H1 (cell line): ENCODE measurements at regions not wholly inside any gene's neighbourhood (a gene's known extent, or its start where the extent isn't known, plus 50 kb on each side); places are given as distances from the start of the nearest gene placed in this dataset.

Experiments
- CTCF ChIA-PET: fragments of 300-600 bp; sonication (Branson Sonifier 250); formaldehyde crosslinking; loops from one replicate; lab custom pipeline; 2021; ENCODE audit not compliant: partially characterized antibody; lab: Charles Lee
- POLR2A ChIA-PET: fragments of 300-600 bp; sonication (Branson Sonifier 250); formaldehyde crosslinking; loops from one replicate; lab custom pipeline; 2021; ENCODE audit warnings: inconsistent platforms; ENCODE audit not compliant: partially characterized antibody; lab: Charles Lee
- DNase-seq, 2 experiments: peaks; one replicate each; pipeline versions ENCODE4 v3.0.0 to v3.0.0-alpha.2; 2010 to 2022; ENCODE audit warnings: low spot score in 2 of 2, low read depth in 1 of 2, mixed read lengths in 1 of 2
- FAIRE-seq: peaks from 2 replicates; lab custom pipeline; 2011; peaks lifted over from hg19 to GRCh38; lab: Jason Lieb, UNC
- H2AFZ ChIP-seq: 2 replicates; pipeline ENCODE4 v1.8.1; 2012; ENCODE audit warnings: low read length, inconsistent platforms
- H2AK5ac ChIP-seq: 2 replicates; pipeline ENCODE4 v1.6.1; 2013; ENCODE audit warnings: low read depth, low read length
- H2BK120ac ChIP-seq: replicated peaks from 2 replicates; pipeline ENCODE3; 2013; ENCODE audit warnings: low read depth, low read length, inconsistent platforms
- H2BK12ac ChIP-seq: 2 replicates; pipeline ENCODE4 v1.6.1; 2013; ENCODE audit warnings: low read depth, low read length
- H2BK15ac ChIP-seq: 2 replicates; pipeline ENCODE4 v1.6.1; 2013; ENCODE audit warnings: low read length
- H2BK20ac ChIP-seq: 2 replicates; pipeline ENCODE4 v1.6.1; 2013; ENCODE audit warnings: low read length
- H2BK5ac ChIP-seq: 2 replicates; pipeline ENCODE4 v1.6.1; 2013; ENCODE audit warnings: low read depth, low read length
- H3K14ac ChIP-seq: 2 replicates; pipeline ENCODE4 v1.6.1; 2013; ENCODE audit warnings: inconsistent platforms; ENCODE audit not compliant: insufficient read length
- H3K18ac ChIP-seq: 2 replicates; pipeline ENCODE4 v1.6.1; 2013; ENCODE audit warnings: low read length; ENCODE audit errors: extremely low read depth
- H3K23ac ChIP-seq: 2 replicates; pipeline ENCODE4 v1.6.1; 2013; ENCODE audit warnings: inconsistent platforms; ENCODE audit not compliant: insufficient read length
- H3K23me2 ChIP-seq: 2 replicates; pipeline ENCODE4 v1.6.1; 2013; ENCODE audit warnings: low read depth, low read length
- H3K27ac ChIP-seq: 2 replicates; pipeline ENCODE4 v1.6.1; 2011; ENCODE audit warnings: low read depth, low read length, inconsistent platforms
- H3K27me3 ChIP-seq, 4 experiments: replicated peaks in 1 of 4; 1 replicate in 1 of 4; 2 replicates in 3 of 4; pipeline versions ENCODE4 v1.6.1 to v1.8.1; 2011 to 2013; ENCODE audit warnings: low read length in 3 of 4, mild to moderate bottlenecking in 3 of 4, inconsistent platforms in 2 of 4, mixed read lengths in 2 of 4, moderate library complexity in 1 of 4; ENCODE audit not compliant: control insufficient read depth in 3 of 4, insufficient read depth in 3 of 4; ENCODE audit errors: extremely low read depth in 1 of 4
- H3K36me3 ChIP-seq, 4 experiments: 2 replicates each; pipeline versions ENCODE4 v1.6.1 to v1.8.1; 2011 to 2013; ENCODE audit warnings: mild to moderate bottlenecking in 4 of 4, low read length in 3 of 4, moderate library complexity in 2 of 4, control low read depth in 1 of 4, inconsistent platforms in 1 of 4; ENCODE audit not compliant: insufficient read depth in 4 of 4, control insufficient read depth in 2 of 4
- H3K4ac ChIP-seq: replicated peaks from 2 replicates; pipeline ENCODE3; 2013; ENCODE audit warnings: low read length, low read depth, mixed read lengths, inconsistent platforms; ENCODE audit not compliant: insufficient read length
- H3K4me1 ChIP-seq, 4 experiments: replicated peaks in 1 of 4; 1 replicate in 1 of 4; 2 replicates in 3 of 4; pipeline versions ENCODE4 v1.6.1 to v1.8.1; 2011 to 2013; ENCODE audit warnings: low read length in 3 of 4, inconsistent platforms in 2 of 4, mixed read lengths in 1 of 4; ENCODE audit not compliant: insufficient read depth in 4 of 4, control insufficient read depth in 3 of 4
- H3K4me2 ChIP-seq, 2 experiments: 2 replicates each; pipeline versions ENCODE4 v1.6.1 to v1.8.1; 2011 to 2013; ENCODE audit warnings: low read depth in 2 of 2, low read length in 2 of 2, control low read depth in 1 of 2, inconsistent platforms in 1 of 2, mild to moderate bottlenecking in 1 of 2; ENCODE audit not compliant: insufficient read depth in 1 of 2
- H3K4me3 ChIP-seq, 4 experiments: fragments of 200-600, 300-600 bp in 1 of 4; sonication (generic), shearing (Covaris generic), sonication (Bioruptor Twin) in 1 of 4; 2 replicates each; pipeline versions ENCODE4 v1.5.1 to v1.8.1; 2011 to 2016; ENCODE audit warnings: low read length in 4 of 4, low read depth in 3 of 4, control low read depth in 2 of 4, inconsistent platforms in 2 of 4, mild to moderate bottlenecking in 2 of 4, mixed read lengths in 1 of 4, moderate library complexity in 1 of 4; ENCODE audit not compliant: insufficient read depth in 2 of 4; ENCODE audit errors: extremely low read depth in 1 of 4
- H3K56ac ChIP-seq: replicated peaks from 2 replicates; pipeline ENCODE3; 2013; ENCODE audit warnings: low read depth, mild to moderate bottlenecking, mixed read lengths, low read length, inconsistent platforms; ENCODE audit not compliant: insufficient read length
- H3K79me1 ChIP-seq: 2 replicates; pipeline ENCODE4 v1.6.1; 2013; ENCODE audit warnings: low read depth, low read length, control low read depth
- H3K79me2 ChIP-seq, 2 experiments: 2 replicates each; pipeline versions ENCODE4 v1.6.1 to v1.8.1; 2012 to 2013; ENCODE audit warnings: low read length in 2 of 2, mild to moderate bottlenecking in 2 of 2, inconsistent platforms in 1 of 2; ENCODE audit not compliant: insufficient read depth in 2 of 2, control insufficient read depth in 1 of 2
- H3K9ac ChIP-seq, 4 experiments: replicated peaks in 1 of 4; 1 replicate in 1 of 4; 2 replicates in 3 of 4; pipeline versions ENCODE4 v1.6.1 to v1.8.1; 2011 to 2013; ENCODE audit warnings: low read depth in 3 of 4, low read length in 3 of 4, control low read depth in 2 of 4, mild to moderate bottlenecking in 2 of 4, moderate library complexity in 2 of 4, inconsistent platforms in 1 of 4; ENCODE audit errors: extremely low read depth in 1 of 4
- H3K9me3 ChIP-seq, 2 experiments: 2 replicates each; pipeline versions ENCODE4 v1.6.1 to v1.8.1; 2012 to 2013; ENCODE audit warnings: mild to moderate bottlenecking in 2 of 2, moderate library complexity in 2 of 2, control low read depth in 1 of 2, inconsistent platforms in 1 of 2, low read depth in 1 of 2, low read length in 1 of 2, mixed read lengths in 1 of 2; ENCODE audit not compliant: insufficient read depth in 2 of 2
- H4K20me1 ChIP-seq, 2 experiments: replicated peaks in 1 of 2; 2 replicates each; pipeline versions ENCODE3 to v1.8.1; 2011 to 2013; ENCODE audit warnings: inconsistent platforms in 2 of 2, low read length in 2 of 2, mild to moderate bottlenecking in 1 of 2; ENCODE audit not compliant: insufficient read depth in 2 of 2, control insufficient read depth in 1 of 2
- H4K5ac ChIP-seq: 2 replicates; pipeline ENCODE4 v1.6.1; 2013; ENCODE audit warnings: low read length, low read depth, mixed read lengths, inconsistent platforms; ENCODE audit not compliant: insufficient read length
- H4K8ac ChIP-seq: 2 replicates; pipeline ENCODE4 v1.8.0; 2013; ENCODE audit warnings: mild to moderate bottlenecking, moderate library complexity, low read length, inconsistent platforms; ENCODE audit not compliant: insufficient read depth; ENCODE audit errors: extremely low read depth
- H4K91ac ChIP-seq: replicated peaks from 2 replicates; pipeline ENCODE3; 2013; ENCODE audit warnings: low read length, mixed read lengths, inconsistent platforms; ENCODE audit not compliant: insufficient read length
- CBX5 ChIP-seq: fragments of 300-800, 300-1000 bp; sonication (generic); IDR thresholded peaks from 2 replicates; pipeline ENCODE4 v1.7.1; 2016; ENCODE audit warnings: antibody characterized with exemption, low read length, low read depth
- EZH2 ChIP-seq: fragments of 200-600 bp; sonication (generic); IDR thresholded peaks from 2 replicates; pipeline ENCODE4 v1.7.1; 2012; ENCODE audit warnings: low read depth, mild to moderate bottlenecking, moderate library complexity, low read length, inconsistent platforms; ENCODE audit not compliant: severe bottlenecking
- GABPA ChIP-seq: IDR thresholded peaks from 2 replicates; pipeline ENCODE4 v1.6.1; 2011; ENCODE audit warnings: mild to moderate bottlenecking, low read length, moderate library complexity, borderline replicate concordance; ENCODE audit not compliant: insufficient read depth
- HDAC2 ChIP-seq, 2 experiments: fragments of 300-600 bp in 1 of 2; sonication (generic) in 1 of 2; IDR thresholded peaks; 2 replicates each; pipeline ENCODE4 v1.6.1; 2011 to 2012; ENCODE audit warnings: low read depth in 2 of 2, low read length in 2 of 2, mild to moderate bottlenecking in 2 of 2, moderate library complexity in 2 of 2, borderline replicate concordance in 1 of 2, inconsistent platforms in 1 of 2
- JUN ChIP-seq: IDR thresholded peaks from 2 replicates; pipeline ENCODE4 v1.6.1; 2011; ENCODE audit warnings: low read depth, mild to moderate bottlenecking, improper control_type of control experiment, low read length
- KDM4A ChIP-seq: IDR thresholded peaks from one replicate; pipeline ENCODE4 v1.7.1; 2012; ENCODE audit warnings: low read depth, mild to moderate bottlenecking, moderate library complexity, low read length, inconsistent platforms; ENCODE audit not compliant: severe bottlenecking
- KDM5A ChIP-seq: fragments of 200-600 bp; IDR thresholded peaks from 2 replicates; pipeline ENCODE4 v1.7.1; 2012; ENCODE audit warnings: mild to moderate bottlenecking, low read length, inconsistent platforms, mixed read lengths
- PHF8 ChIP-seq: fragments of 200-600 bp; sonication (generic); conservative IDR thresholded peaks from 2 replicates; pipeline ENCODE4 v1.7.1; 2012; ENCODE audit warnings: low read depth, mild to moderate bottlenecking, inconsistent platforms, low read length, moderate library complexity
- POU5F1 ChIP-seq: IDR thresholded peaks from 2 replicates; pipeline ENCODE4 v1.6.1; 2011; ENCODE audit warnings: low read depth, mild to moderate bottlenecking, low read length, moderate library complexity
- SIRT6 ChIP-seq: IDR thresholded peaks from one replicate; pipeline ENCODE4 v1.7.1; 2012; ENCODE audit warnings: low read length, inconsistent platforms
- SP4 ChIP-seq: IDR thresholded peaks from 2 replicates; pipeline ENCODE4 v1.6.1; 2012; ENCODE audit warnings: low read length, inconsistent platforms
- SUZ12 ChIP-seq: fragments of 200-600 bp; sonication (generic); IDR thresholded peaks from 2 replicates; pipeline ENCODE4 v1.6.1; 2012; ENCODE audit warnings: mild to moderate bottlenecking, inconsistent platforms, low read length, moderate library complexity, mixed read lengths
- TBP ChIP-seq: IDR thresholded peaks from 2 replicates; pipeline ENCODE4 v1.6.1; 2011; ENCODE audit warnings: low read depth, low read length, improper control_type of control experiment
- WGBS, 2 experiments: shearing (Covaris generic) in 1 of 2; methylation state at CpG; one replicate each; pipeline versions ENCODE4 v1.1.6 to v1.1.7; 2013 to 2015; ENCODE audit warnings: low lambda C conversion rate in 2 of 2, mixed read lengths in 2 of 2, inconsistent platforms in 1 of 2, low coverage in 1 of 2, missing lambda C conversion rate in 1 of 2; ENCODE audit not compliant: insufficient replicate concordance in 2 of 2, insufficient coverage in 1 of 2, insufficient read length in 1 of 2; ENCODE audit errors: extremely low coverage in 1 of 2, missing lambda C conversion rate in 1 of 2; 5-methylcytosine and 5-hydroxymethylcytosine counted together

GRCh38 chr6:168718821-168719475 is 278.0 kb downstream of the SMOC2 start:
- peaks cover 29% of the 10 kb centered on the region in 2 experiments for H3K9me3 ChIP-seq
- no peak overlapping the region; the same call in 1 of the 2 replicates for H4K8ac ChIP-seq
- H2BK20ac ChIP-seq: no peak overlapping the region
- no peak for FAIRE-seq
- H2BK15ac ChIP-seq: no peak overlapping the region
- no peaks in the 10 kb centered on the region for H3K79me2 ChIP-seq
- H3K4ac ChIP-seq: no peak overlapping the region
- no peak overlapping the region for H3K9ac ChIP-seq
- no peak overlapping the region for H2BK5ac ChIP-seq
- no peak overlapping the region for H2BK12ac ChIP-seq
- no peaks in the 10 kb centered on the region for H4K20me1 ChIP-seq
- no peaks in the 10 kb centered on the region for H3K79me1 ChIP-seq
- 95% methylated on average over 14 of the region's 14 CpGs; no CpG with 5 or more reads in 1 of the 2 experiments for WGBS, 2 experiments
- H2AFZ ChIP-seq: no peak overlapping the region
- no peaks in the 10 kb centered on the region for H3K4me1 ChIP-seq
- H3K18ac ChIP-seq: no peak overlapping the region
- H4K91ac ChIP-seq: no peak overlapping the region
- no peak overlapping the region for H2AK5ac ChIP-seq
- no peak overlapping the region for H3K4me2 ChIP-seq
- no peak overlapping the region for H3K14ac ChIP-seq
- no peak overlapping the region for H3K56ac ChIP-seq
- H3K23ac ChIP-seq: no peak overlapping the region
- H3K23me2 ChIP-seq: peaks cover 19% of the 10 kb centered on the region; the same call in 1 of the 2 replicates
- H3K4me3 ChIP-seq: no peak overlapping the region
- ChIA-PET CTCF (interaction anchor here (0.7 kb wide), 1 partner anchor 210 kb away, joined by 3 read pairs; no protein-coding TSS in a partner anchor), POLR2A (no interaction called here)
- no peak overlapping the region for H3K27ac ChIP-seq
- no peak for DNase-seq
- no peaks in the 10 kb centered on the region for H3K36me3 ChIP-seq
- H2BK120ac ChIP-seq: no peak overlapping the region
- H4K5ac ChIP-seq: no peak overlapping the region
- H3K27me3 ChIP-seq: no peaks in the 10 kb centered on the region
- no peak for TF ChIP-seq SIRT6
- no peak for TF ChIP-seq SP4
- no peak for TF ChIP-seq CBX5
- no peak for TF ChIP-seq JUN
- no peak for TF ChIP-seq HDAC2 (IDR thresholded peaks at IDR 0.05; ENCODE audit: borderline replicate concordance in 1 of 2, low read depth in 2 of 2, low read length in 2 of 2)
- no peak for TF ChIP-seq PHF8
- TF ChIP-seq EZH2: no peak
- no peak for TF ChIP-seq GABPA
- TF ChIP-seq POU5F1: no peak
- no peak for TF ChIP-seq KDM4A
- no peak for TF ChIP-seq SUZ12
- no peak for TF ChIP-seq KDM5A
- no peak for TF ChIP-seq TBP
